HEK293 (cell line): ENCODE measurements at regions not wholly inside any gene's neighbourhood (a gene's known extent, or its start where the extent isn't known, plus 50 kb on each side); places are given as distances from the start of the nearest gene placed in this dataset.
A peak's percentile ranks its signal among the peaks of the same experiment; 100 is the strongest.

Experiments used
- CTCF ChIA-PET: fragments of 350-600 bp; formaldehyde crosslinking; extraction: SDS; loops from one replicate; lab custom pipeline; 2021; ENCODE audit warnings: antibody characterized with exemption; lab: Yijun Ruan, JAX
- POLR2A ChIA-PET: fragments of 300-600 bp; formaldehyde crosslinking; extraction: SDS; loops from one replicate; lab custom pipeline; 2020; ENCODE audit warnings: antibody characterized with exemption, inconsistent platforms; lab: Yijun Ruan, JAX
- H3K27ac ChIP-seq: fragments of 200-500 bp; sonication (Bioruptor generic); 2 replicates; pipeline ENCODE4 v1.5.1; 2014; ENCODE audit warnings: low read depth, low read length, control low read depth, inconsistent platforms; ENCODE audit errors: extremely low read depth
- H3K36me3 ChIP-seq, 2 experiments: fragments of 200-500 bp in 1 of 2; sonication (Bioruptor generic) in 1 of 2; 1 replicate in 1 of 2; 2 replicates in 1 of 2; pipeline ENCODE4 v1.5.1; 2014 to 2017; ENCODE audit warnings: inconsistent platforms in 2 of 2, low read length in 2 of 2; ENCODE audit not compliant: control insufficient read depth in 2 of 2, insufficient read depth in 1 of 2
- H3K4me1 ChIP-seq: fragments of 200-500 bp; sonication (Bioruptor generic); 2 replicates; pipeline ENCODE4 v1.5.1; 2014; ENCODE audit warnings: mild to moderate bottlenecking, low read length, inconsistent platforms; ENCODE audit not compliant: control insufficient read depth, insufficient read depth
- H3K4me3 ChIP-seq: 2 replicates; pipeline ENCODE4 v1.5.1; 2011; ENCODE audit warnings: low read depth, mild to moderate bottlenecking, control low read depth, low read length, moderate library complexity
- H3K9me3 ChIP-seq: fragments of 200-500 bp; sonication (Bioruptor generic); 2 replicates; pipeline ENCODE4 v1.5.1; 2014; ENCODE audit warnings: low read depth, low read length, inconsistent platforms; ENCODE audit not compliant: control insufficient read depth, insufficient read depth
- GFI1B ChIP-seq: fragments of 450-650 bp; formaldehyde crosslinking; IDR thresholded peaks from 2 replicates; pipeline ENCODE4 v1.5.1; 2016; ENCODE audit warnings: missing biosample characterization, missing genetic modification characterization
- HOXD13 ChIP-seq: sonication (generic); formaldehyde crosslinking; IDR thresholded peaks from 2 replicates; pipeline ENCODE4 v1.8.0; 2022; ENCODE audit warnings: missing genetic modification reagents, borderline replicate concordance
- IKZF3 ChIP-seq: fragments of 450-650 bp; IDR thresholded peaks from 2 replicates; pipeline ENCODE4 v1.5.0; 2018; ENCODE audit warnings: missing biosample characterization, mild to moderate bottlenecking, missing genetic modification characterization, moderate library complexity
- KLF7 ChIP-seq: fragments of 450-650 bp; formaldehyde crosslinking; IDR thresholded peaks from 2 replicates; pipeline ENCODE4 v1.5.1; 2016; ENCODE audit warnings: missing biosample characterization, missing genetic modification characterization, borderline replicate concordance
- KLF9 ChIP-seq: fragments of 450-650 bp; formaldehyde crosslinking; IDR thresholded peaks from 2 replicates; pipeline ENCODE4 v1.5.1; 2016; ENCODE audit warnings: missing biosample characterization, missing genetic modification characterization, low read depth
- PBX3 ChIP-seq: sonication (generic); formaldehyde crosslinking; IDR thresholded peaks from 2 replicates; pipeline ENCODE4 v1.8.1; 2022; ENCODE audit warnings: mild to moderate bottlenecking, moderate library complexity, missing genetic modification reagents
- PRDM1 ChIP-seq: fragments of 450-650 bp; formaldehyde crosslinking; IDR thresholded peaks from 2 replicates; pipeline ENCODE4; 2016; ENCODE audit warnings: missing biosample characterization, missing genetic modification characterization
- YY2 ChIP-seq: fragments of 450-650 bp; formaldehyde crosslinking; IDR thresholded peaks from 2 replicates; pipeline ENCODE4 v1.5.1; 2016; ENCODE audit warnings: missing biosample characterization, missing genetic modification characterization
- ZBTB7A ChIP-seq: fragments of 450-650 bp; formaldehyde crosslinking; IDR thresholded peaks from 2 replicates; pipeline ENCODE4 v1.5.1; 2016; ENCODE audit warnings: low read depth, missing biosample characterization, missing genetic modification characterization
- ZNF132 ChIP-seq: fragments of 450-650 bp; formaldehyde crosslinking; IDR thresholded peaks from 2 replicates; pipeline ENCODE4 v1.5.1; 2017; ENCODE audit warnings: missing biosample characterization, missing genetic modification characterization, borderline replicate concordance
- ZNF18 ChIP-seq: fragments of 450-650 bp; formaldehyde crosslinking; IDR thresholded peaks from 2 replicates; pipeline ENCODE4 v1.5.1; 2016; ENCODE audit warnings: missing biosample characterization, missing genetic modification characterization
- ZNF2 ChIP-seq: fragments of 450-650 bp; formaldehyde crosslinking; IDR thresholded peaks from 2 replicates; pipeline ENCODE4 v1.5.1; 2016; ENCODE audit warnings: missing biosample characterization, missing genetic modification characterization
- ZNF23 ChIP-seq: fragments of 450-650 bp; formaldehyde crosslinking; IDR thresholded peaks from 2 replicates; pipeline ENCODE4 v1.5.1; 2016; ENCODE audit warnings: missing biosample characterization, missing genetic modification characterization, borderline replicate concordance
- ZNF362 ChIP-seq: fragments of 450-650 bp; formaldehyde crosslinking; IDR thresholded peaks from 2 replicates; pipeline ENCODE4 v1.5.1; 2016; ENCODE audit warnings: missing biosample characterization, missing genetic modification characterization
- ZNF416 ChIP-seq: fragments of 450-650 bp; formaldehyde crosslinking; IDR thresholded peaks from 2 replicates; pipeline ENCODE4 v1.5.1; 2016; ENCODE audit warnings: missing biosample characterization, missing genetic modification characterization
- ZNF501 ChIP-seq: fragments of 450-650 bp; formaldehyde crosslinking; IDR thresholded peaks from 2 replicates; pipeline ENCODE4 v1.5.1; 2016; ENCODE audit warnings: missing biosample characterization, missing genetic modification characterization
- ZNF600 ChIP-seq: fragments of 450-650 bp; formaldehyde crosslinking; IDR thresholded peaks from 2 replicates; pipeline ENCODE4 v1.5.1; 2016; ENCODE audit warnings: missing biosample characterization, missing genetic modification characterization
- ZNF621 ChIP-seq: fragments of 450-650 bp; formaldehyde crosslinking; IDR thresholded peaks from 2 replicates; pipeline ENCODE4 v1.5.1; 2017; ENCODE audit warnings: missing biosample characterization, missing genetic modification characterization
- ZNF677 ChIP-seq: fragments of 450-650 bp; IDR thresholded peaks from 2 replicates; pipeline ENCODE4 v1.5.0; 2018; ENCODE audit warnings: missing biosample characterization, mild to moderate bottlenecking, missing genetic modification characterization, moderate library complexity
- ZNF776 ChIP-seq: fragments of 450-650 bp; formaldehyde crosslinking; IDR thresholded peaks from 2 replicates; pipeline ENCODE4 v1.5.0; 2017; ENCODE audit warnings: missing biosample characterization, missing genetic modification characterization, borderline replicate concordance
- ZNF785 ChIP-seq: fragments of 450-650 bp; formaldehyde crosslinking; IDR thresholded peaks from 2 replicates; pipeline ENCODE4 v1.5.1; 2016; ENCODE audit warnings: missing biosample characterization, missing genetic modification characterization
- ZSCAN4 ChIP-seq: fragments of 450-650 bp; formaldehyde crosslinking; IDR thresholded peaks from 2 replicates; pipeline ENCODE4 v1.5.1; 2017; ENCODE audit warnings: missing biosample characterization, missing genetic modification characterization
- TF ChIP-seq, protein P1 (sequence below): fragments of 450-650 bp; formaldehyde crosslinking; IDR thresholded peaks from 2 replicates; pipeline ENCODE4 v1.5.1; 2016; ENCODE audit warnings: missing biosample characterization, missing genetic modification characterization
- TF ChIP-seq, protein P2 (sequence below): fragments of 450-650 bp; formaldehyde crosslinking; IDR thresholded peaks from 2 replicates; pipeline ENCODE4 v1.5.1; 2016; ENCODE audit warnings: missing biosample characterization, missing genetic modification characterization, low read depth
- TF ChIP-seq, protein P3 (sequence below): fragments of 450-650 bp; formaldehyde crosslinking; IDR thresholded peaks from 2 replicates; pipeline ENCODE4 v1.5.1; 2017; ENCODE audit warnings: missing biosample characterization, missing genetic modification characterization

DNA sequence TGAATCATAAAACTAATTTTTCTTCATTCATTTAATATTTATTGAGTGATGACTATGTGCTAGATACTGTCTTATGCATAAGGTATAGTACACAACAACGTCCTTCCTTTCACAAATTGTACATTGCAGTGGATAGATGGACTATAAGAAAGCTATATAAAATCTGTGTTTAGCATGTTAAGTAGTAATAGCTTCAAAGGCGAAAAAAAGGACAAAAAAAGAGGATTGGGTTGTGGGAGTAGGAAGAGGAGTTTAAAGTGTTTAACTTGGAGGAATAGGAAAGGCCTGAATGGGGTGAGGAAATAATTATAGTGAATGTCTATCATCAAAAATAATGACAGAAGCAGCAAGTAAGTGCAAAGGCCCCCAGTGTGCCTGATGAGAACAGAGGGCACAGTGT, 565.4 kb upstream of the LUZP2 start (continued):
- no peak for TF ChIP-seq ZNF776 (tag by site-specific recombination)
- TF ChIP-seq ZBTB7A (tag by site-specific recombination) = no peak
- TF ChIP-seq ZNF621 (tag by site-specific recombination) = no peak
- no peak for TF ChIP-seq ZNF501 (tag by site-specific recombination)
- TF ChIP-seq PRDM1 (tag by site-specific recombination) = no peak
- no peak for TF ChIP-seq ZNF23 (tag by site-specific recombination)
- TF ChIP-seq ZNF362 (tag by site-specific recombination) = no peak
- no peak for TF ChIP-seq ZNF785 (tag by site-specific recombination)
- no peak for TF ChIP-seq KLF7 (tag by site-specific recombination)

- H3K36me3 ChIP-seq = no peaks in the 10 kb centered on the region
- POLR2A ChIA-PET = no interaction called here
- TF ChIP-seq KLF9 (tag by site-specific recombination) (no peak), HOXD13 (CRISPR knock-in tag) (peak; percentile 18; the same call in 1 of the 2 replicates)
- TF ChIP-seq, all 188 proteins: peak for 1
- H3K4me1 ChIP-seq = no peaks in the 10 kb centered on the region
- no peaks in the 10 kb centered on the region for H3K9me3 ChIP-seq
- no peak overlapping the region for H3K4me3 ChIP-seq
- CTCF ChIA-PET = no interaction called here
- H3K27ac ChIP-seq = no peak overlapping the region
Observed at GRCh38 chr11:23932485-23932898, 564.4 kb upstream of the LUZP2 start.

DNA sequence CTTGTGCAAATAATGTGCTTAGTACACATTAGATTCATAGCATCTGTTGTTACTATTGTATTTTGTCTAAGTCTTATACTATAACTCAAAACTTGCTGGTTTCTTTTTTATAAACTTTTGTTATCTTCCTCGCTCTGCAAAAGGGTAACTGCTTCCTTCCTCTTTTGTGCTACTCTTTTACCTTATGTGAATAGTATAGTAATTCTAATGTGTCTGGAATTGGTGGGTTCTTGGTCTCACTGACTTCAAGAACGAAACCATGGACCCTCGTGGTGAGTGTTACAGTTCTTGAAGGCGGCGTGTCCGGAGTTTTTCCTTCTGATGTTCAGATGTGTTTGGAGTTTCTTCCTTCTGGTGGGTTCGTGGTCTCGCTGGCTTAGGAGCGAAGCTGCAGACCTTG, 563.1 kb upstream of the LUZP2 start:
- Histone ChIP-seq H3K4me1 (no peaks in the 10 kb centered on the region), H3K9me3 (no peaks in the 10 kb centered on the region), H3K4me3 (no peak overlapping the region), H3K36me3 (no peaks in the 10 kb centered on the region), H3K27ac (no peak overlapping the region)
- CTCF ChIA-PET = interaction anchor here (0.7 kb wide), 1 partner anchor 174 kb away, joined by 5 read pairs; no protein-coding TSS in a partner anchor
- POLR2A ChIA-PET = no interaction called here
- TF ChIP-seq ZNF416 (no peak), ZNF132 (tag by site-specific recombination) (no peak), ZNF600 (tag by site-specific recombination) (no peak), PBX3 (CRISPR knock-in tag) (no peak), ZNF677 (tag by site-specific recombination) (no peak), YY2 (tag by site-specific recombination) (no peak), GFI1B (no peak), IKZF3 (tag by site-specific recombination) (no peak), ZSCAN4 (tag by site-specific recombination) (no peak), ZNF18 (no peak), ZNF2 (no peak)
- TF ChIP-seq, protein P1, sequence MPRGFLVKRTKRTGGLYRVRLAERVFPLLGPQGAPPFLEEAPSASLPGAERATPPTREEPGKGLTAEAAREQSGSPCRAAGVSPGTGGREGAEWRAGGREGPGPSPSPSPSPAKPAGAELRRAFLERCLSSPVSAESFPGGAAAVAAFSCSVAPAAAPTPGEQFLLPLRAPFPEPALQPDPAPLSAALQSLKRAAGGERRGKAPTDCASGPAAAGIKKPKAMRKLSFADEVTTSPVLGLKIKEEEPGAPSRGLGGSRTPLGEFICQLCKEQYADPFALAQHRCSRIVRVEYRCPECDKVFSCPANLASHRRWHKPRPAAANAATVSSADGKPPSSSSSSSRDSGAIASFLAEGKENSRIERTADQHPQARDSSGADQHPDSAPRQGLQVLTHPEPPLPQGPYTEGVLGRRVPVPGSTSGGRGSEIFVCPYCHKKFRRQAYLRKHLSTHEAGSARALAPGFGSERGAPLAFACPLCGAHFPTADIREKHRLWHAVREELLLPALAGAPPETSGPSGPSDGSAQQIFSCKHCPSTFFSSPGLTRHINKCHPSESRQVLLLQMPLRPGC (tag by site-specific recombination) = no peak
- TF ChIP-seq, protein P2, sequence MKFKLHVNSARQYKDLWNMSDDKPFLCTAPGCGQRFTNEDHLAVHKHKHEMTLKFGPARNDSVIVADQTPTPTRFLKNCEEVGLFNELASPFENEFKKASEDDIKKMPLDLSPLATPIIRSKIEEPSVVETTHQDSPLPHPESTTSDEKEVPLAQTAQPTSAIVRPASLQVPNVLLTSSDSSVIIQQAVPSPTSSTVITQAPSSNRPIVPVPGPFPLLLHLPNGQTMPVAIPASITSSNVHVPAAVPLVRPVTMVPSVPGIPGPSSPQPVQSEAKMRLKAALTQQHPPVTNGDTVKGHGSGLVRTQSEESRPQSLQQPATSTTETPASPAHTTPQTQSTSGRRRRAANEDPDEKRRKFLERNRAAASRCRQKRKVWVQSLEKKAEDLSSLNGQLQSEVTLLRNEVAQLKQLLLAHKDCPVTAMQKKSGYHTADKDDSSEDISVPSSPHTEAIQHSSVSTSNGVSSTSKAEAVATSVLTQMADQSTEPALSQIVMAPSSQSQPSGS (tag by site-specific recombination) = no peak
- TF ChIP-seq, protein P3, sequence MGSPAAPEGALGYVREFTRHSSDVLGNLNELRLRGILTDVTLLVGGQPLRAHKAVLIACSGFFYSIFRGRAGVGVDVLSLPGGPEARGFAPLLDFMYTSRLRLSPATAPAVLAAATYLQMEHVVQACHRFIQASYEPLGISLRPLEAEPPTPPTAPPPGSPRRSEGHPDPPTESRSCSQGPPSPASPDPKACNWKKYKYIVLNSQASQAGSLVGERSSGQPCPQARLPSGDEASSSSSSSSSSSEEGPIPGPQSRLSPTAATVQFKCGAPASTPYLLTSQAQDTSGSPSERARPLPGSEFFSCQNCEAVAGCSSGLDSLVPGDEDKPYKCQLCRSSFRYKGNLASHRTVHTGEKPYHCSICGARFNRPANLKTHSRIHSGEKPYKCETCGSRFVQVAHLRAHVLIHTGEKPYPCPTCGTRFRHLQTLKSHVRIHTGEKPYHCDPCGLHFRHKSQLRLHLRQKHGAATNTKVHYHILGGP = no peak
